ENCODE measurements at regions not wholly inside any gene's neighbourhood (a gene's known extent, or its start where the extent isn't known, plus 50 kb on each side); places are given as distances from the start of the nearest gene placed in this dataset.
A peak's percentile ranks its signal among the peaks of the same experiment; 100 is the strongest.

- DNase-seq: peak; percentile 77
- Histone ChIP-seq H3K36me3 (no peaks in the 10 kb centered on the region), H3K27me3 (ENCODE audit: insufficient read depth, low read depth, severe bottlenecking) (no peaks in the 10 kb centered on the region), H3K9me3 (ENCODE audit: severe bottlenecking) (no peaks in the 10 kb centered on the region), H3K27ac (no peak overlapping the region), H3K4me3 (ENCODE audit: low read depth, low read length) (no peak overlapping the region)
- TF ChIP-seq CTCF (IDR thresholded peaks at IDR 0.05; ENCODE audit: low read depth, low read length): peak; percentile 48
Observed at GRCh38 chr4:180028682-180029081, 2214.5 kb upstream of the TENM3 start.

- Histone ChIP-seq H3K27ac (no peak overlapping the region), H3K4me3 (ENCODE audit: low read depth, low read length) (no peak overlapping the region), H3K9me3 (ENCODE audit: severe bottlenecking) (no peaks in the 10 kb centered on the region), H3K36me3 (no peaks in the 10 kb centered on the region), H3K27me3 (ENCODE audit: insufficient read depth, low read depth, severe bottlenecking) (no peaks in the 10 kb centered on the region)
- TF ChIP-seq CTCF (IDR thresholded peaks at IDR 0.05; ENCODE audit: low read depth, low read length): no peak
- no peak for DNase-seq
Observed at GRCh38 chr4:180031330-180031729, 2211.9 kb upstream of the TENM3 start.

- Histone ChIP-seq H3K36me3 (no peaks in the 10 kb centered on the region), H3K9me3 (ENCODE audit: severe bottlenecking) (no peaks in the 10 kb centered on the region), H3K27ac (no peak overlapping the region), H3K27me3 (ENCODE audit: insufficient read depth, low read depth, severe bottlenecking) (no peaks in the 10 kb centered on the region), H3K4me3 (ENCODE audit: low read depth, low read length) (no peak overlapping the region)
- TF ChIP-seq CTCF (IDR thresholded peaks at IDR 0.05; ENCODE audit: low read depth, low read length): no peak
- DNase-seq: no peak
Observed at GRCh38 chr4:180041576-180041975, 2201.6 kb upstream of the TENM3 start.

- no peaks in the 10 kb centered on the region for H3K36me3 ChIP-seq
- no peak for DNase-seq
- H3K4me3 ChIP-seq (ENCODE audit: low read depth, low read length): no peak overlapping the region
- no peak overlapping the region for H3K27ac ChIP-seq
- TF ChIP-seq CTCF (IDR thresholded peaks at IDR 0.05; ENCODE audit: low read depth, low read length): no peak
- no peaks in the 10 kb centered on the region for H3K27me3 ChIP-seq (ENCODE audit: insufficient read depth, low read depth, severe bottlenecking)
- no peaks in the 10 kb centered on the region for H3K9me3 ChIP-seq (ENCODE audit: severe bottlenecking)
Observed at GRCh38 chr4:180052629-180053028, 2190.6 kb upstream of the TENM3 start.

- TF ChIP-seq CTCF (IDR thresholded peaks at IDR 0.05; ENCODE audit: low read depth, low read length): no peak
- Histone ChIP-seq H3K27ac (no peak overlapping the region), H3K27me3 (ENCODE audit: insufficient read depth, low read depth, severe bottlenecking) (peaks cover 2% of the 10 kb centered on the region), H3K36me3 (no peaks in the 10 kb centered on the region), H3K9me3 (ENCODE audit: severe bottlenecking) (no peaks in the 10 kb centered on the region), H3K4me3 (ENCODE audit: low read depth, low read length) (no peak overlapping the region)
- DNase-seq: no peak
Observed at GRCh38 chr4:180054291-180054690, 2188.9 kb upstream of the TENM3 start.

- TF ChIP-seq CTCF (IDR thresholded peaks at IDR 0.05; ENCODE audit: low read depth, low read length): no peak
- Histone ChIP-seq H3K4me3 (ENCODE audit: low read depth, low read length) (peak overlapping the region; percentile 62), H3K27ac (no peak overlapping the region), H3K27me3 (ENCODE audit: insufficient read depth, low read depth, severe bottlenecking) (peaks cover 6% of the 10 kb centered on the region), H3K36me3 (no peaks in the 10 kb centered on the region), H3K9me3 (ENCODE audit: severe bottlenecking) (no peaks in the 10 kb centered on the region)
- peak; percentile 42 for DNase-seq
Observed at GRCh38 chr4:180057299-180057721, 2185.9 kb upstream of the TENM3 start.
